ENCODE measurements at regions not wholly inside any gene's neighbourhood (a gene's known extent, or its start where the extent isn't known, plus 50 kb on each side); places are given as distances from the start of the nearest gene placed in this dataset.

DNA sequence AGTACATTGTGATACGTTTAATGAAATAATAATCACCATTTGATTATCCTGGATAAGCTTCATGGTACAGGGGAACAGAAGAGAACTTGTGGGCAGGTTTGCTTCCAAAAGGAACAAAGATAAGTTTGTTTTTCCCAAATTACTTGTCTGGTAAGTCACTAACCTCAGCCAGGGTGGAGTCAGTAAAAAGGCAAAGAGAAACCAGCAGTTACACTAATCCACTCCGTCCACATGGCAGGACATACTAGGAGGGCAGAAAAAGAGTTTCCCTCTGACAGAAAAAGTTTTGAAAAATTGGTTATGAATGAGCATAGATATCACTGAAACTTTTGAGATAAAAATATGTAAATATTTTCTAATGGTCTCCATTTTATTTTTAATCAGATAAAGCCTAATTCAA, 285.9 kb downstream of the IL15 start:
- no peak for DNase-seq

DNA sequence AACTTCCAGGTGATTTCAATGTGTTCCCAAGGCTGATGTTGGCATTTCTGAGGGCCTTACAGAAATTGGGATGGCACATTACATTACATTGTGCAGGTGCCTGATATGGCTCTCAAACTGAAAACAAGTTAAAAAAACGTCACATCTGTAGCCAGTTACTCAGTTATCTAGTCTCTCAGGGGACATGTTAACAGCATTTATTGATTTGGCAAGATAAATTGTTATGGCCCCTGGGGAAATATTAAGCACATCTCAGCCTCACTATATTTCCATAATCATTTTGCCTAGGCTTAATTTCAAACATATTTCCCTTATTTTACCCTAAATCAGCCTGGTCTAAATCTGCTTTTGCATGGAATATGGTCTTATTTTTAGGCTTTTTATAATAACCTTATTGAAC, 290.0 kb downstream of the IL15 start:
- DNase-seq, result no peak

DNA sequence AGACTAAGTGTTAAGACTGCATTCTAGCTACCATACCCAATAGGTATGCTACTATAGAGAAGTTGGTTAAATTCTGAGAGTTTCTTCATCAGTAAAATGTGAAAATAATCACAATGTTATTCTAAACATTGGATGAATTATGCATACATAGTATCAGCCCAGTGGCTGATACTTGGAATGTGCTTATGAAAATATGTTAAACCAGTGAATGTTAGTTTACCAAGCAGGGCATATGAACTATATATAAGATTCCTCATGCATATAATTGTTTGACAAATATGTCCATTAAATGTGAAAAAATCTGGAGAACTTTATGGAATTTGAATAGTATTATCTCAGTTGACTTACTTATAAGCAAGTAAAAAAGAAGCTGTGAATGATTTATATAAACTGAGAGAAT, 296.1 kb downstream of the IL15 start:
- no peak for DNase-seq

- DNase-seq, result no peak
These were observed 297.6 kb downstream of the IL15 start for GRCh38 chr4:141933978-141934377.

DNA sequence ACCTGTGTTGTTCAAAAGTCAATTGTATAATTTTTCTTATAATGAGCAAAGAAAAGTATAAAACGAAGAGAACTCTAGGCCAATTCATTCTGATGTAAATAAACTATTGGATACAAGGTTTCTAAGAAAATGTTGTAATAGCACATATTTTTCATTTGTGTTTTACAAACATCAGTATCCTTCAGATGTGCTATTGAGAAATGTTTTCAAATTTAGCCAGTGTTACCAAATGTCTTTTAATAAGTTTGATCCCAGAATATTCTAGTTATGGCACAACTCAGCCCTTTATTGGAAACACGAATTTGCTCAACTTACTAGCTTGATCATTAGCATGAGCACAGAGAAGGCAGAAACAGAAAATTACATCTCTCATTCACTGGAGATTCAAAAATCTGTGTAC, 319.3 kb downstream of the IL15 start:
- DNase-seq, result no peak

- no peak for DNase-seq
These were observed 321.0 kb downstream of the IL15 start for GRCh38 chr4:141957416-141957815.

- no peak for DNase-seq
These were observed 326.1 kb downstream of the IL15 start for GRCh38 chr4:141962486-141962885.

DNA sequence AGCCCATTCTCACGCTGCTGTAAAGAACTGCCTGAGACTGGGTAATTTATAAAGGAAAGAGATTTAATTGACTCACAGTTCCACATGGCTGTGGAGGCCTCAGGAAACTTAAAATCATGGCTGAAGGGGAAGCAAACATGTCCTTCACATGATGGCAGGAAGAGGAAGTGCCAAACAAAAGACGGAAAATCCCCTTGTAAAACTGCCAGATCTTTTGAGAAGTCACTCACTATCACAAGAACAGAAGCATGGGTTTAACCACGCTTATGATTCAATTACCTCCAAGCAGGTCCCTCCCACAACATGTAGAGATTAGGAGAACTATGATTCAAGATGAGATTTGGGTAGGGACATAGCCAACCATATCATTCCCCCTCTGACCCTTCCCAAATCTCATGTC, 335.5 kb downstream of the IL15 start:
- DNase-seq, result no peak

DNA sequence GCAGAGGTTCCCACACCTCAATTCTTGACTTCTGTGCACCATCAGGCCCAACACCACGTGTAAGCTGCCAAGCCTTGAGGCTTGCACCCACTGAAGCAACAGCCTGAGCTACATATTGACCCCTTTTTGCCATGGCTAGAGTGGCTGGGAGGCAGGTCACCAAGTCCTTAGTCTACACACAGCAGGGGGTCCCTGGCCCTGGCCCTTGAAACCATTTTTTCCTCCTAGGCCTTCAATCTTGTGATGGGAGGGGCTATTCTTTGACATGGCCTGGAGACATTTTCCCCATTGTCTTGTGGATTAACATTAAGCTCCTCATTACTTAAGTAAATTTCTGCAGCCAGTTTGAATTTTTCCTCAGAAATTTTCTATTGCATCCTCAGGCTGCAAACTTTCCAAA, 336.6 kb downstream of the IL15 start:
- DNase-seq, result no peak

Data from fibroblast of skin of right quadriceps (primary cell).